ENCODE measurements at regions not wholly inside any gene's neighbourhood (a gene's known extent, or its start where the extent isn't known, plus 50 kb on each side); places are given as distances from the start of the nearest gene placed in this dataset.

DNA sequence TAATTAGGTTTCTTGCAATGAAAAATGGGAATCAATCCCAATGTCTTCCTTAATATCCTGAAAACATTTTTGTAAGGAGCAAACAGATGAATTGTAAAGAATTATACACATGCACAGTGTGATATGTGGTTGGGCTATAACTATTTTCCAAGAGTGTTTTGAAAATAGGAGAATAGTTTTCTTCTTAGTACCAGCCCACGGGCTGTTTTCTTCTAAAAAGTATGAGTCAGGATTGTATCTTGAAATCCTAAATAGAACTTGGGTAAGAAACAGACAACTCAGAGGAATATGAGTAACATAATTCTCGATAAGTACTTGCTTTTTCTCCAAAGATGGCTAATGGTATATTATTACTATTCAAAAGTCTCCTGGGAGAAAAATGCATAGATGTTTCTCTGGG is 136.7 kb downstream of the MAGEC2 start:
- TF ChIP-seq POLR2A (IDR thresholded peaks at IDR 0.05), result no peak
- TF ChIP-seq, protein P1, sequence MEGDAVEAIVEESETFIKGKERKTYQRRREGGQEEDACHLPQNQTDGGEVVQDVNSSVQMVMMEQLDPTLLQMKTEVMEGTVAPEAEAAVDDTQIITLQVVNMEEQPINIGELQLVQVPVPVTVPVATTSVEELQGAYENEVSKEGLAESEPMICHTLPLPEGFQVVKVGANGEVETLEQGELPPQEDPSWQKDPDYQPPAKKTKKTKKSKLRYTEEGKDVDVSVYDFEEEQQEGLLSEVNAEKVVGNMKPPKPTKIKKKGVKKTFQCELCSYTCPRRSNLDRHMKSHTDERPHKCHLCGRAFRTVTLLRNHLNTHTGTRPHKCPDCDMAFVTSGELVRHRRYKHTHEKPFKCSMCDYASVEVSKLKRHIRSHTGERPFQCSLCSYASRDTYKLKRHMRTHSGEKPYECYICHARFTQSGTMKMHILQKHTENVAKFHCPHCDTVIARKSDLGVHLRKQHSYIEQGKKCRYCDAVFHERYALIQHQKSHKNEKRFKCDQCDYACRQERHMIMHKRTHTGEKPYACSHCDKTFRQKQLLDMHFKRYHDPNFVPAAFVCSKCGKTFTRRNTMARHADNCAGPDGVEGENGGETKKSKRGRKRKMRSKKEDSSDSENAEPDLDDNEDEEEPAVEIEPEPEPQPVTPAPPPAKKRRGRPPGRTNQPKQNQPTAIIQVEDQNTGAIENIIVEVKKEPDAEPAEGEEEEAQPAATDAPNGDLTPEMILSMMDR (IDR thresholded peaks at IDR 0.05), result no peak
